K562 (cell line): ENCODE measurements at regions not wholly inside any gene's neighbourhood (a gene's known extent, or its start where the extent isn't known, plus 50 kb on each side); places are given as distances from the start of the nearest gene placed in this dataset.

Experiments
- ATAC-seq: fragments of 200-7000 bp; cut with Tn5 transposase; 3 replicates; pipeline ENCODE4 v1.9.1; 2020; ENCODE audit warnings: moderate library complexity
- BruUV-seq: library from RNA; stranded (reverse); fragments of 400-500 nt; replicated peaks from 2 replicates; lab custom pipeline; 2021; lab: Mats Ljungman, UMichigan
- CTCF ChIA-PET: fragments of 300-600 bp; formaldehyde crosslinking; extraction: SDS; loops from one replicate; lab custom pipeline; 2021; ENCODE audit warnings: low intra/inter-chr PET ratio; lab: Yijun Ruan, JAX
- POLR2A ChIA-PET: fragments of 300-600, 350-650 bp; sonication (Branson Sonifier 250); formaldehyde crosslinking; extraction: SDS; loops from one replicate; lab custom pipeline; 2021; ENCODE audit warnings: antibody characterized with exemption, inconsistent platforms; lab: Yijun Ruan, JAX
- DNase-seq, 4 experiments: peaks; one replicate each; pipeline versions ENCODE4 v3.0.0 to v3.0.0-alpha.2; 2011 to 2018; ENCODE audit warnings: low spot score in 3 of 4, mixed read lengths in 3 of 4; ENCODE audit errors: extremely low read depth in 1 of 4
- FAIRE-seq: peaks from 2 replicates; lab custom pipeline; 2011; peaks lifted over from hg19 to GRCh38; lab: Jason Lieb, UNC
- H2AFZ ChIP-seq: 2 replicates; pipeline ENCODE4 v1.6.0; 2011; ENCODE audit warnings: low read depth, low read length, control low read depth, inconsistent platforms
- H3K27ac ChIP-seq: fragments of 200-600 bp; 3 replicates; pipeline ENCODE4 v1.8.0; 2011; ENCODE audit warnings: low read depth, mild to moderate bottlenecking, control low read depth, inconsistent platforms, low read length, moderate library complexity, mixed read lengths; ENCODE audit errors: extremely low read depth
- H3K27me3 ChIP-seq, 2 experiments: fragments of 300-600 bp in 1 of 2; 2 replicates in 1 of 2; 3 replicates in 1 of 2; pipeline versions ENCODE4 v1.6.0 to v1.8.0; 2011; ENCODE audit warnings: inconsistent platforms in 2 of 2, low read length in 2 of 2, mild to moderate bottlenecking in 1 of 2, mixed read lengths in 1 of 2, moderate library complexity in 1 of 2; ENCODE audit not compliant: control insufficient read depth in 2 of 2, insufficient read depth in 2 of 2
- H3K36me3 ChIP-seq: fragments of 300-600 bp; 3 replicates; pipeline ENCODE4 v1.8.0; 2011; ENCODE audit warnings: mild to moderate bottlenecking, low read length, inconsistent platforms; ENCODE audit not compliant: control insufficient read depth, insufficient read depth
- H3K4me1 ChIP-seq, 2 experiments: fragments of 200-600 bp in 1 of 2; replicated peaks in 1 of 2; 2 replicates in 1 of 2; 3 replicates in 1 of 2; pipeline versions ENCODE4 v1.5.1 to v1.8.0; 2011; ENCODE audit warnings: inconsistent platforms in 2 of 2, low read length in 2 of 2, mild to moderate bottlenecking in 1 of 2, mixed read lengths in 1 of 2, moderate library complexity in 1 of 2; ENCODE audit not compliant: control insufficient read depth in 2 of 2, insufficient read depth in 2 of 2
- H3K4me2 ChIP-seq: 2 replicates; pipeline ENCODE4 v1.6.1; 2011; ENCODE audit warnings: low read length, control low read depth, inconsistent platforms, mixed read lengths; ENCODE audit not compliant: insufficient read depth
- H3K4me3 ChIP-seq: fragments of 200-600 bp; sonication (generic), shearing (Covaris generic); 2 replicates; pipeline ENCODE4 v1.5.1; 2016; ENCODE audit warnings: control low read depth, inconsistent platforms
- H3K79me2 ChIP-seq: fragments of 200-600 bp; 3 replicates; pipeline ENCODE4 v1.8.0; 2011; ENCODE audit warnings: low read length, inconsistent platforms; ENCODE audit not compliant: control insufficient read depth, insufficient read depth
- H3K9ac ChIP-seq, 2 experiments: 2 replicates each; pipeline versions ENCODE4 v1.6.0 to v1.6.1; 2011; ENCODE audit warnings: low read depth in 2 of 2, low read length in 2 of 2, control low read depth in 1 of 2, inconsistent platforms in 1 of 2, mild to moderate bottlenecking in 1 of 2, mixed read lengths in 1 of 2; ENCODE audit not compliant: insufficient read depth in 1 of 2
- H3K9me1 ChIP-seq: one replicate; pipeline ENCODE4 v1.6.0; 2011; ENCODE audit warnings: inconsistent platforms, mild to moderate bottlenecking, low read length, moderate library complexity; ENCODE audit not compliant: control insufficient read depth, insufficient read depth
- H3K9me3 ChIP-seq: replicated peaks from 2 replicates; pipeline ENCODE4 v1.5.1; 2011; ENCODE audit warnings: low read depth, low read length, inconsistent platforms; ENCODE audit not compliant: control insufficient read depth, insufficient read depth
- H4K20me1 ChIP-seq: replicated peaks from 2 replicates; pipeline ENCODE4 v1.6.1; 2011; ENCODE audit warnings: low read length, inconsistent platforms, mixed read lengths; ENCODE audit not compliant: control insufficient read depth, insufficient read depth
- CHCHD3 ChIP-seq: fragments of 250-450 bp; sonication (Bioruptor Pico); IDR thresholded peaks from 2 replicates; pipeline ENCODE4 v2.1.2; 2022; ENCODE audit warnings: mild to moderate bottlenecking
- ELF4 ChIP-seq: fragments of 450-650 bp; formaldehyde crosslinking; IDR thresholded peaks from 2 replicates; pipeline ENCODE4 v1.4.0; 2022; ENCODE audit warnings: missing genetic modification characterization
- GATA2 ChIP-seq: sonication (generic); formaldehyde crosslinking; IDR thresholded peaks from 2 replicates; pipeline ENCODE4 v1.4.0; 2020; ENCODE audit warnings: mild to moderate bottlenecking, missing genetic modification reagents
- HLTF ChIP-seq: fragments of 450-650 bp; IDR thresholded peaks from 2 replicates; pipeline ENCODE4 v1.6.1; 2016
- KLF10 ChIP-seq: fragments of 250-450 bp; sonication (Bioruptor Pico); IDR thresholded peaks from 2 replicates; pipeline ENCODE4 v1.6.1; 2021; ENCODE audit warnings: matching md5 sums
- KLF13 ChIP-seq: fragments of 450-650 bp; IDR thresholded peaks from 2 replicates; pipeline ENCODE4 v1.6.1; 2016; ENCODE audit warnings: missing genetic modification characterization, low read depth, mild to moderate bottlenecking, missing compliant biosample characterization, moderate library complexity, borderline replicate concordance
- NR1H2 ChIP-seq: sonication (generic); formaldehyde crosslinking; IDR thresholded peaks from 2 replicates; pipeline ENCODE4 v1.4.0; 2020; ENCODE audit warnings: mild to moderate bottlenecking, missing genetic modification reagents
- PCBP1 ChIP-seq: fragments of 200-400 bp; formaldehyde crosslinking; IDR thresholded peaks from 2 replicates; pipeline ENCODE4 v1.6.1; 2018; ENCODE audit warnings: mild to moderate bottlenecking, low read depth, low read length; ENCODE audit not compliant: poor library complexity, severe bottlenecking
- PRPF4 ChIP-seq: fragments of 200-400 bp; formaldehyde crosslinking; IDR thresholded peaks from one replicate; pipeline ENCODE4 v1.6.1; 2017; ENCODE audit warnings: low read length, low read depth, mild to moderate bottlenecking; ENCODE audit not compliant: insufficient read depth, poor library complexity, severe bottlenecking
- PTRF ChIP-seq: fragments of 450-650 bp; IDR thresholded peaks from 2 replicates; pipeline ENCODE4 v1.6.1; 2016; ENCODE audit warnings: mild to moderate bottlenecking, missing genetic modification characterization, missing compliant biosample characterization
- SNRNP70 ChIP-seq: fragments of 200-400 bp; formaldehyde crosslinking; optimal IDR thresholded peaks from 2 replicates; pipeline ENCODE3; 2017; ENCODE audit warnings: low read depth, low read length
- TSC22D4 ChIP-seq: fragments of 450-650 bp; IDR thresholded peaks from 2 replicates; pipeline ENCODE4 v1.6.1; 2016; ENCODE audit warnings: missing genetic modification characterization, missing biosample characterization, control low read depth
- ZNF436 ChIP-seq: fragments of 250-450, 450-650 bp; sonication (Bioruptor Pico); formaldehyde crosslinking; IDR thresholded peaks from 2 replicates; pipeline ENCODE4 v1.7.0; 2020; ENCODE audit warnings: mild to moderate bottlenecking
- ZNF766 ChIP-seq: fragments of 200-800 bp; sonication (Bioruptor generic); conservative IDR thresholded peaks from 2 replicates; pipeline ENCODE4 v1.6.1; 2016; ENCODE audit warnings: missing genetic modification characterization, missing compliant biosample characterization
- in situ Hi-C: fragments of 300-500 bp; cut with MboI; formaldehyde crosslinking; loops from 4 replicates; pipeline ENCODE4 v1.15.0; 2018; ENCODE audit warnings: inconsistent platforms, mixed read lengths
- intact Hi-C: fragments of 100-400 bp; cut with micrococcal nuclease; formaldehyde crosslinking; loops from 2 replicates; pipeline ENCODE4 v1.14.2; 2022
- TF ChIP-seq, protein P1 (sequence below), 2 experiments: fragments of 450-650 bp in 1 of 2; IDR thresholded peaks; 2 replicates each; pipeline ENCODE4 v1.6.1; 2011 to 2017; ENCODE audit warnings: low read depth in 2 of 2, antibody characterized with exemption in 1 of 2, borderline replicate concordance in 1 of 2, low read length in 1 of 2, mild to moderate bottlenecking in 1 of 2, mixed read lengths in 1 of 2; ENCODE audit not compliant: control insufficient read depth in 1 of 2
- TF ChIP-seq, protein P2 (sequence below): fragments of 450-650 bp; IDR thresholded peaks from 2 replicates; pipeline ENCODE4 v1.7.0; 2016; ENCODE audit warnings: borderline replicate concordance
- TF ChIP-seq, protein P3 (sequence below): fragments of 450-650 bp; conservative IDR thresholded peaks from 2 replicates; pipeline ENCODE4 v1.6.1; 2016; ENCODE audit warnings: missing genetic modification characterization, low read depth, mild to moderate bottlenecking, control low read depth, missing compliant biosample characterization

DNA sequence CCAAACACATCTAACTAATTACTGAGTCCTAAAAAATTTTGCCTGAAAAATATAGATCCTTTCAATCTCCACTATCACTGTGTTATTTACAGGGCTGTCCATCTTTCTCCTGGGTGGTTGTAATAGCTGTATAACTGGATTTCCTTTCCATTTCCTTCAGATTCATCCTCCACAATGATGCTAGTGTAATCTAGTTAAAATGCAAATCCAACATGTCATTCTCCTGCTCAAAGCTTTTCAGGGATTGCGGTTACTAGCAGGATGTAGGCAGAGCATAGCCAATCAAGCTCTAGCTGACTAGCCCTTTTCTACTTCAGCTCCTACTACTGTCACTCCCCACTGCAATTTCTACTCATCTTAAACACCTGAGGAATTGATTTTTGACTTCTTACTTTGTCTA lies 283.0 kb downstream of the RAB38 start (continued):
- no peak for TF ChIP-seq ZNF766 (CRISPR knock-in tag)
- no peak for TF ChIP-seq PTRF (tag)
- TF ChIP-seq ELF4 (CRISPR knock-in tag) = no peak
- TF ChIP-seq, protein P1, sequence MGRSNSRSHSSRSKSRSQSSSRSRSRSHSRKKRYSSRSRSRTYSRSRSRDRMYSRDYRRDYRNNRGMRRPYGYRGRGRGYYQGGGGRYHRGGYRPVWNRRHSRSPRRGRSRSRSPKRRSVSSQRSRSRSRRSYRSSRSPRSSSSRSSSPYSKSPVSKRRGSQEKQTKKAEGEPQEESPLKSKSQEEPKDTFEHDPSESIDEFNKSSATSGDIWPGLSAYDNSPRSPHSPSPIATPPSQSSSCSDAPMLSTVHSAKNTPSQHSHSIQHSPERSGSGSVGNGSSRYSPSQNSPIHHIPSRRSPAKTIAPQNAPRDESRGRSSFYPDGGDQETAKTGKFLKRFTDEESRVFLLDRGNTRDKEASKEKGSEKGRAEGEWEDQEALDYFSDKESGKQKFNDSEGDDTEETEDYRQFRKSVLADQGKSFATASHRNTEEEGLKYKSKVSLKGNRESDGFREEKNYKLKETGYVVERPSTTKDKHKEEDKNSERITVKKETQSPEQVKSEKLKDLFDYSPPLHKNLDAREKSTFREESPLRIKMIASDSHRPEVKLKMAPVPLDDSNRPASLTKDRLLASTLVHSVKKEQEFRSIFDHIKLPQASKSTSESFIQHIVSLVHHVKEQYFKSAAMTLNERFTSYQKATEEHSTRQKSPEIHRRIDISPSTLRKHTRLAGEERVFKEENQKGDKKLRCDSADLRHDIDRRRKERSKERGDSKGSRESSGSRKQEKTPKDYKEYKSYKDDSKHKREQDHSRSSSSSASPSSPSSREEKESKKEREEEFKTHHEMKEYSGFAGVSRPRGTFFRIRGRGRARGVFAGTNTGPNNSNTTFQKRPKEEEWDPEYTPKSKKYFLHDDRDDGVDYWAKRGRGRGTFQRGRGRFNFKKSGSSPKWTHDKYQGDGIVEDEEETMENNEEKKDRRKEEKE (IDR thresholded peaks at IDR 0.05; ENCODE audit: borderline replicate concordance in 1 of 2, control insufficient read depth in 1 of 2, low read depth in 2 of 2, low read length in 1 of 2) = no peak
- no peak for TF ChIP-seq PRPF4
- no peak for TF ChIP-seq PCBP1

DNA sequence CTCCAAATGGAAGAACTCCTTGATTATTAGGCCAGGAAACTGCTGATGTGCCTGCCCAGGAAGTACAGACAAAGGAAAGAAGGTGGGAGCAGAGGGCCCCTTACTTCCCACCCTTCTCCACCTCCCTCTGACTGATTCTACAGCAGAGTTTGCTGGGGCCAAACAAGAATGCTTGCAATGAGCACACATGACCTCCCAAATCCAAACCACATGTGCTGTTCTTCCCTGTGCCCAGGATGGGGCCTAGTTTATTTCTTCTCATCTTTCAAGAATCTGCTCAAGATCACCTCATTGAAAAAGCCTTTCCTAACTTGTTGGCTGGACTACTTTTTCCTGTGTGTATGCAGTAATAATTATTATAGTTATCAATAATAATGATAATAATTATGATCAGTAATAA lies 286.1 kb downstream of the RAB38 start:
- Histone ChIP-seq H3K79me2 (no peaks in the 10 kb centered on the region), H2AFZ (no peak overlapping the region), H3K9me1 (no peaks in the 10 kb centered on the region), H4K20me1 (no peaks in the 10 kb centered on the region), H3K27ac (no peak overlapping the region), H3K4me1 (no peaks in the 10 kb centered on the region), H3K27me3 (no peaks in the 10 kb centered on the region), H3K4me3 (no peak overlapping the region), H3K4me2 (no peak overlapping the region), H3K9ac (no peak overlapping the region), H3K36me3 (no peaks in the 10 kb centered on the region), H3K9me3 (no peaks in the 10 kb centered on the region)
- ATAC-seq (no peak), FAIRE-seq (no peak), DNase-seq (no peak)
- intact Hi-C loops = no loop called here
- in situ Hi-C loops = no loop called here
- no TSS peak for BruUV-seq
- ChIA-PET CTCF (no interaction called here), POLR2A (no interaction called here)
- TF ChIP-seq NR1H2 (CRISPR knock-in tag) (no peak), ZNF436 (CRISPR knock-in tag) (no peak), TSC22D4 (tag) (no peak), GATA2 (no peak), CHCHD3 (CRISPR knock-in tag) (no peak), KLF13 (no peak), HLTF (no peak), KLF10 (CRISPR knock-in tag) (no peak), SNRNP70 (no peak)
- TF ChIP-seq, protein P2, sequence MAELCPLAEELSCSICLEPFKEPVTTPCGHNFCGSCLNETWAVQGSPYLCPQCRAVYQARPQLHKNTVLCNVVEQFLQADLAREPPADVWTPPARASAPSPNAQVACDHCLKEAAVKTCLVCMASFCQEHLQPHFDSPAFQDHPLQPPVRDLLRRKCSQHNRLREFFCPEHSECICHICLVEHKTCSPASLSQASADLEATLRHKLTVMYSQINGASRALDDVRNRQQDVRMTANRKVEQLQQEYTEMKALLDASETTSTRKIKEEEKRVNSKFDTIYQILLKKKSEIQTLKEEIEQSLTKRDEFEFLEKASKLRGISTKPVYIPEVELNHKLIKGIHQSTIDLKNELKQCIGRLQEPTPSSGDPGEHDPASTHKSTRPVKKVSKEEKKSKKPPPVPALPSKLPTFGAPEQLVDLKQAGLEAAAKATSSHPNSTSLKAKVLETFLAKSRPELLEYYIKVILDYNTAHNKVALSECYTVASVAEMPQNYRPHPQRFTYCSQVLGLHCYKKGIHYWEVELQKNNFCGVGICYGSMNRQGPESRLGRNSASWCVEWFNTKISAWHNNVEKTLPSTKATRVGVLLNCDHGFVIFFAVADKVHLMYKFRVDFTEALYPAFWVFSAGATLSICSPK = no peak
- TF ChIP-seq, protein P3, sequence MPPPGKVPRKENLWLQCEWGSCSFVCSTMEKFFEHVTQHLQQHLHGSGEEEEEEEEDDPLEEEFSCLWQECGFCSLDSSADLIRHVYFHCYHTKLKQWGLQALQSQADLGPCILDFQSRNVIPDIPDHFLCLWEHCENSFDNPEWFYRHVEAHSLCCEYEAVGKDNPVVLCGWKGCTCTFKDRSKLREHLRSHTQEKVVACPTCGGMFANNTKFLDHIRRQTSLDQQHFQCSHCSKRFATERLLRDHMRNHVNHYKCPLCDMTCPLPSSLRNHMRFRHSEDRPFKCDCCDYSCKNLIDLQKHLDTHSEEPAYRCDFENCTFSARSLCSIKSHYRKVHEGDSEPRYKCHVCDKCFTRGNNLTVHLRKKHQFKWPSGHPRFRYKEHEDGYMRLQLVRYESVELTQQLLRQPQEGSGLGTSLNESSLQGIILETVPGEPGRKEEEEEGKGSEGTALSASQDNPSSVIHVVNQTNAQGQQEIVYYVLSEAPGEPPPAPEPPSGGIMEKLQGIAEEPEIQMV (tag) = no peak
